Peyer's patch (tissue), 4 donors: ENCODE measurements at regions not wholly inside any gene's neighbourhood (a gene's known extent, or its start where the extent isn't known, plus 50 kb on each side); places are given as distances from the start of the nearest gene placed in this dataset.
"Not testable (repeated sequence)": the region's sequence is repeated elsewhere in the genome, so short reads cannot be mapped to it uniquely, and the experiment has no call there.

Experiments
- DNase-seq, 3 donors: peaks; one replicate each; pipeline ENCODE4 v3.0.0-alpha.2; 2017 to 2019
- H3K27ac ChIP-seq, 4 donors: fragments of 200-600 bp; sonication (generic); one replicate each; pipeline ENCODE4 v1.5.1; 2016 to 2019
- H3K27me3 ChIP-seq, 2 donors: fragments of 200-600 bp; sonication (generic); one replicate each; pipeline ENCODE4 v1.5.1; 2019
- H3K36me3 ChIP-seq, 3 donors: fragments of 200-600 bp; sonication (generic); one replicate each; pipeline ENCODE4 v1.5.1; 2016 to 2019
- H3K4me1 ChIP-seq, 4 donors: fragments of 200-600 bp; sonication (generic); one replicate each; pipeline ENCODE4 v1.5.1; 2016 to 2019
- H3K4me3 ChIP-seq, 4 donors: fragments of 200-600 bp; sonication (generic); 1 replicate in 3 of 4; 2 replicates in 1 of 4; pipeline ENCODE4 v1.5.1; 2016 to 2019; ENCODE audit warnings: mild to moderate bottlenecking in 1 of 4
- H3K9me3 ChIP-seq, 4 donors: fragments of 200-600 bp; sonication (generic); one replicate each; pipeline ENCODE4 v1.5.1; 2016 to 2019; ENCODE audit warnings: mild to moderate bottlenecking in 1 of 4
- POLR2A ChIP-seq, 2 donors: fragments of 450-650 bp; IDR thresholded peaks; one replicate each; pipeline ENCODE4 v1.5.1; 2017; ENCODE audit warnings: antibody characterized with exemption in 2 of 2, mild to moderate bottlenecking in 2 of 2, moderate library complexity in 2 of 2
- TF ChIP-seq, protein P1 (sequence below), 6 experiments: fragments of 450-650 bp in 4 of 6; fragments of 200-600 bp in 2 of 6; sonication (generic) in 1 of 6; IDR thresholded peaks; one replicate each; pipeline ENCODE4 v1.5.1; 2017 to 2019; ENCODE audit warnings: antibody characterized with exemption in 6 of 6, mild to moderate bottlenecking in 3 of 6, moderate library complexity in 1 of 6

- Histone ChIP-seq H3K4me3 (no peak overlapping the region), H3K27ac (no peak overlapping the region), H3K27me3 (no peaks in the 10 kb centered on the region), H3K9me3 (no peaks in the 10 kb centered on the region), H3K4me1 (no peaks in the 10 kb centered on the region), H3K36me3 (no peaks in the 10 kb centered on the region)
- TF ChIP-seq, protein P1, sequence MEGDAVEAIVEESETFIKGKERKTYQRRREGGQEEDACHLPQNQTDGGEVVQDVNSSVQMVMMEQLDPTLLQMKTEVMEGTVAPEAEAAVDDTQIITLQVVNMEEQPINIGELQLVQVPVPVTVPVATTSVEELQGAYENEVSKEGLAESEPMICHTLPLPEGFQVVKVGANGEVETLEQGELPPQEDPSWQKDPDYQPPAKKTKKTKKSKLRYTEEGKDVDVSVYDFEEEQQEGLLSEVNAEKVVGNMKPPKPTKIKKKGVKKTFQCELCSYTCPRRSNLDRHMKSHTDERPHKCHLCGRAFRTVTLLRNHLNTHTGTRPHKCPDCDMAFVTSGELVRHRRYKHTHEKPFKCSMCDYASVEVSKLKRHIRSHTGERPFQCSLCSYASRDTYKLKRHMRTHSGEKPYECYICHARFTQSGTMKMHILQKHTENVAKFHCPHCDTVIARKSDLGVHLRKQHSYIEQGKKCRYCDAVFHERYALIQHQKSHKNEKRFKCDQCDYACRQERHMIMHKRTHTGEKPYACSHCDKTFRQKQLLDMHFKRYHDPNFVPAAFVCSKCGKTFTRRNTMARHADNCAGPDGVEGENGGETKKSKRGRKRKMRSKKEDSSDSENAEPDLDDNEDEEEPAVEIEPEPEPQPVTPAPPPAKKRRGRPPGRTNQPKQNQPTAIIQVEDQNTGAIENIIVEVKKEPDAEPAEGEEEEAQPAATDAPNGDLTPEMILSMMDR (IDR thresholded peaks at IDR 0.05) = no peak
- TF ChIP-seq POLR2A (IDR thresholded peaks at IDR 0.05) = no peak
- DNase-seq = no peak
Measured at GRCh38 chr1:213337025-213337678, 286.1 kb downstream of the RPS6KC1 start.

GRCh38 chr1:213340593-213340992 lies 289.6 kb downstream of the RPS6KC1 start:
- H3K4me1 ChIP-seq = no peaks in the 10 kb centered on the region

GRCh38 chr1:213345621-213346020 lies 294.6 kb downstream of the RPS6KC1 start:
- no peaks in the 10 kb centered on the region for H3K4me1 ChIP-seq
- no peak overlapping the region for H3K27ac ChIP-seq
- no peak for TF ChIP-seq POLR2A (IDR thresholded peaks at IDR 0.05)
- H3K9me3 ChIP-seq = no peaks in the 10 kb centered on the region
- H3K36me3 ChIP-seq = no peaks in the 10 kb centered on the region
- no peak for DNase-seq
- no peak overlapping the region for H3K4me3 ChIP-seq
- no peaks in the 10 kb centered on the region for H3K27me3 ChIP-seq

More at GRCh38 chr1:213340593-213340992, 289.6 kb downstream of the RPS6KC1 start:
- no peak for TF ChIP-seq POLR2A (IDR thresholded peaks at IDR 0.05)
- TF ChIP-seq, protein P1 (IDR thresholded peaks at IDR 0.05) = no peak
- Histone ChIP-seq H3K27me3 (no peaks in the 10 kb centered on the region), H3K9me3 (no peaks in the 10 kb centered on the region), H3K27ac (no peak overlapping the region), H3K36me3 (no peaks in the 10 kb centered on the region), H3K4me3 (no peak overlapping the region)
- no peak for DNase-seq

DNA sequence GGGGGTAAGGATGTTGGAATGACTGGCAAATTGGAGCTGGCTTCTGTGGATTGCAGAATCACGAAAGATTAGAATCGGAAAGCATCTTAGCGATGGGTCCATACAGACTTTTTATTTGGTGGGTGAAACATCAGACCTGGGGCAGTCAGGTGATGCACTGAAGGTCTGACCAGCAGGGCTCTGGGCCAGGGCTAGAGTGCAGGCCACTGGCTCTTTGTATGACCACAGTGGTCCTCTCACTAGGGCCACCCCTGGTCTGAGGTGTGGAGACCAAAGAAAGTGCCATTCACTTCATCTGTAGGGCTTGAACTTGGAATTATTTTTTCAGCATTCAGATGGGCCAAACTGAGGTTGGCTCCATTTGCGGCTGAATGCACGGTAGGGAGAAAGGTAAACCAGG lies 306.4 kb downstream of the RPS6KC1 start:
- H3K4me3 ChIP-seq = no peak overlapping the region
- no peaks in the 10 kb centered on the region for H3K4me1 ChIP-seq
- no peaks in the 10 kb centered on the region for H3K9me3 ChIP-seq
- no peaks in the 10 kb centered on the region for H3K27me3 ChIP-seq
- no peaks in the 10 kb centered on the region for H3K36me3 ChIP-seq
- TF ChIP-seq, protein P1 (IDR thresholded peaks at IDR 0.05) = no peak
- no peak for TF ChIP-seq POLR2A (IDR thresholded peaks at IDR 0.05)
- DNase-seq = no peak
- no peak overlapping the region for H3K27ac ChIP-seq

DNA sequence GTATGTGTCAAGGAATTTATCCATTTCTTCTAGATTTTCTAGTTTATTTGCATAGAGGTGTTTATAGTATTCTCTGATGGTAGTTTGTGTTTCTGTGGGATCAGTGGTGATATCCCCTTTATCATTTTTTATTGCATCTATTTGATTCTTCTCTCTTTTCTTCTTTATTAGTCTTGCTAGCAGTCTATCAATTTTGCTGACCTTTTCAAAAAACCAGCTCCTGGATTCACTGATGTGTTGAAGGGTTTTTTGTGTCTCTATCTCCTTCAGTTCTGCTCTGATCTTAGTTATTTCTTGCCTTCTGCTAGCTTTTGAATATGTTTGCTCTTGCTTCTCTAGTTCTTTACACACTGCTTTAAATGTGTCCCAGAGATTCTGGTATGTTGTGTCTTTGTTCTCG lies 307.3 kb downstream of the RPS6KC1 start:
- not testable (repeated sequence) for H3K36me3 ChIP-seq, DNase-seq, H3K4me1 ChIP-seq, H3K27ac ChIP-seq, H3K9me3 ChIP-seq, H3K4me3 ChIP-seq, H3K27me3 ChIP-seq

- Histone ChIP-seq H3K9me3 (no peaks in the 10 kb centered on the region), H3K4me1 (no peaks in the 10 kb centered on the region), H3K27ac (no peak overlapping the region), H3K4me3 (no peak overlapping the region), H3K36me3 (no peaks in the 10 kb centered on the region), H3K27me3 (no peaks in the 10 kb centered on the region)
- DNase-seq = no peak
- TF ChIP-seq, protein P1 (IDR thresholded peaks at IDR 0.05) = no peak
- no peak for TF ChIP-seq POLR2A (IDR thresholded peaks at IDR 0.05)
Measured at GRCh38 chr1:213362598-213362997, 311.6 kb downstream of the RPS6KC1 start.
